ENCODE measurements at regions not wholly inside any gene's neighbourhood (a gene's known extent, or its start where the extent isn't known, plus 50 kb on each side); places are given as distances from the start of the nearest gene placed in this dataset.
"Not testable (repeated sequence)": the region's sequence is repeated elsewhere in the genome, so short reads cannot be mapped to it uniquely, and the experiment has no call there.

GRCh38 chr12:61993734-61994345, 266.4 kb upstream of the USP15 start:
- peak; percentile 15 for DNase-seq

DNA sequence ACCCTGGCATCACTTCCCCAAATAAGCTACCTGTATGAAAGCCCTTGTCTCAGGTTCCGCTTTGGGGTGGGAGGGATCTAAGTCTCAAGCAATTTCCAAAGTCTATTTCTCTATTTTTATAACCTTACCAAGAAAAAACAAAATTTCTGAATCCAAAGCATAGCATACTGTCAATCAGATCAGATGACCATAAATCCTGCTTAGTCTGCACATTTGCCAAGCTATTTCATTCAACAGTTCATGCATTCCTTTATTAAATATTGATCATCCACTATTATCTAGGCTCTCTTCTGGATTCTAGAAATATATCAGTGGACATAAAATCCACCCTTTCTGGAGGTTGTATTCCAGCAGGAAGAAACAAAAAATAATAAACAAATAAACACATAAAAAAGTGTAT, 263.5 kb upstream of the USP15 start:
- DNase-seq = no peak

GRCh38 chr12:61998791-61999190, 261.4 kb upstream of the USP15 start:
- DNase-seq = no peak

DNA sequence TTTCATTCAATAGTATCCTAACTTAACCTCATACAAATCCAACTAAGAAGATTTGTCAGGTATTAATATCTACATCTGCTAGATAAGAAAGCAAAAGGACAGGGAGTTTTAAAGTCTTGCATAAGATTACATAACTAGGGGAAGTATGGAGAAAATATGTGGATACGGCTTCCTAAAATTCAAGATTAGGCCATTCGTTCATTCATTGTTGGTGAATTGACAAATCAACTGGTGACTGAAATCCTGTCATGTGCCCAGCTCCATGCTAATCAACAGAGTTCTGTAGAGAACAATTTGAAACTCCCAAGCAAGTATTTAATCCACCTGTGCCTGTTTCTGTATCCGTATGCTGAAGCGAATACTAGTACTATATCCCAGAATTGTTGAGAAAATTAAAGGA, 260.9 kb upstream of the USP15 start:
- DNase-seq = no peak

GRCh38 chr12:62001424-62001823, 258.8 kb upstream of the USP15 start:
- no peak for DNase-seq

DNA sequence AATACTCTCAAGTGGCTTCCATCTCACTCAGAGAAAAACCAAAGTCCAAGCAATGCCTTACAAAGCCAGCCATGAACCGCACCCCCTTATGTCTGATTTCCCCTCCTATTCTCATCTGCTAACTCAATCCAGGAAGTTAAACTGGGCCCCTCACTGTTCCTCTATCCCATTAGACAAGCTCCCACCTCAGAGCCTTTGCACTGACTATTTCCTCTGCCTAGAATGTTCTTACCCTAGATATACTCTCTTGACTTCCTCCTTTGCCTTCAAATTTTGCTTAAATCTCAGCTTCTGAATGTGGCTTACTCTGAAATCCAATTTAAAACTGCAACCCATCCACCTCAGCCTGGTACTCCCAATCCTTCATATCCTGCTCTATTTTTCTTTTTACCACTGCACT, 257.0 kb upstream of the USP15 start:
- DNase-seq = no peak

GRCh38 chr12:62003701-62004100, 256.5 kb upstream of the USP15 start:
- DNase-seq = no peak

DNA sequence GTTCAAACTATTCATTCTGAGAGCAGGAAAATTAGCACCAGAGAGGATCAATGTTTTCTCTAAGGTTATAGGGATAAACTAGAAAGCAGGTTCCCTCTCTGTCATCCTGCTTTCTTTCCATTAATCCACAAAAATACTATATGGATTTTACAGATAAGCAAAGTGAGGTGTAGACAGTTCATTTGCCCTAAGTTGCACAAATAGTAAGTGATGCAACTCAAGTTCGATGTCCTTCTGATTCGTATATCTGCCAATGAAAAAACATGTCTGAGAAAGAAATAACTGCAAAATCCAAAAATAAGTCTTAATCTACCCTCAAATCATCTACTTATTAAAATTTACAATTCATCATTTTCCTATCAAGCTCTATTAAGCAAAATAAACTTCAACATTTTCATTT, 254.6 kb upstream of the USP15 start:
- no peak for DNase-seq

DNA sequence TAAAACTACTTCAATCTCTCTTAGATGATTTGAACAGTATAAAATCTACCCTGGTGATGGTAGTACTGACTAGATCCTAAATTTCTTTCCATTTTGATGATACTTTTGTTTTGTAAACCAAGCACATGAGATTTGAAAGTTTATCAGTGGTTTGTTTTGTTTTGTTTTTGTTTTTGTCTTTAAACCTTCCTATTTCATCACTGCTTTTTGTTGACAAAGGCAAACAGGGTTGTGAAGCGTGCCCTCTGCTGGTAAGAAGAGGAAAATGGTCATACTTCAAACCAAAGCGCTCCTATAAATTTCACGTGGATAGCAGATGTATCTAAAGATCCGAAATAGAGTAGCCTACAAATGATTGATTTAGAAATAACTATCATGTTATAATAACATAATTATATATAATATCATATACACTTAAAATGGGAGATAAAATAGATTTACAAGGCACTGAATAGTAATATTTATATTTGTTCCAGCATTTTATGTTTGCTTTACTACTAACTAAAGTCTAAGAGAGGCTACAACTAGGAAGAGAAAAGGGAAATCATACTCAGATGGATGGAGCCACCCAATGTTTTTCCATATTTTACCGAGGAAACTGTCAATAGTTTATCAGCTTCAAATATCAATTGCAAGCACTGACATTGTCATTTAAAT, 254.0 kb upstream of the USP15 start:
- peak; percentile 37 for DNase-seq

GRCh38 chr12:62008703-62009102, 251.5 kb upstream of the USP15 start:
- DNase-seq = no peak

GRCh38 chr12:62009445-62009844, 250.8 kb upstream of the USP15 start:
- DNase-seq = no peak

DNA sequence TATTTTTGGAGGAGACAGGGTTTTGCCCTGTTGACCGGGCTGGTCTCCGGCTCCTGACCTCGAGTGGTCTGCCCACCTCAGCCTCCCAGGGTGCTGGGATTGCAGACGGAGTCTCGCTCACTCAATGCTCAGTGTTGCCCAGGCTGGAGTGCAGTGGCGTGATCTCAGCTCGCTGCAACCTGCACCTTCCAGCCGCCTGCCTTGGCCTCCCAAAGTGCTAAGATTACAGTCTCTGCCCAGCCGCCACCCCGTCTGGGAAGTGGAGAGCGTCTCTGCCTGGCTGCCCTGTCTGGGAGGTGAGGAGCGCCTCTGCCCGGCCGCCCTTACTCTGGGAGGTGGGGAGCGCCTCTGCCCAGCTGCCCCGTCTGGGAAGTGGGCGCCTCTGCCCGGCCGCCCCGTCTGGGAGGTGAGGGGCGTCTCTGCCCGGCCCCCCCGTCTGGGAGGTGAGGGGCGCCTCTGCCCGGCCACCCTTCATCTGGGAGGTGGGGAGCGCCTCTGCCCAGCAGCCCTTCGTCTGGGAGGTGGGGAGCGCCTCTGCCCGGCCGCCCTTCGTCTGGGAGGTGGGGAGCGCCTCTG, 249.8 kb upstream of the USP15 start:
- not testable (repeated sequence) for DNase-seq

GRCh38 chr12:62010973-62011372, 249.2 kb upstream of the USP15 start:
- DNase-seq = not testable (repeated sequence)

- DNase-seq = no peak
These were observed 245.9 kb upstream of the USP15 start for GRCh38 chr12:62014330-62014729.

DNA sequence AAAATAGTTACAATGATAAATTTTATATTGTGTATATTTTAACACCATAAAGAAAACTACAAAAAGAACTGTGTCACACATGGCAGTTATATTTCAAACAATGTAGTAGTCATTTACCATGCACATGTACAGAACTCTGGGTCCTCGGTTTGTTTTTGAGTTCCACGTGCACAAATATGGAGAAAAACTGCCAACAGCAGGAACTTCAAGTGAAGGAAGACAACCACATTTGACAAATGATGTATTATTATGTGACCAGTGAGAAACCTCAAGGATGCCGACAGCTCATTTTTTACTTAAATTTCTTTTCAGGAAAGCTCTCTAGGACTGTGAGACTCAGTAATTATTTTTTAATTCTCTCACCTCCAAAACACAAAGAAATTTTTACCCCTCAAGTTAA, 244.2 kb upstream of the USP15 start:
- DNase-seq = no peak

- no peak for DNase-seq
These were observed 238.4 kb upstream of the USP15 start for GRCh38 chr12:62021808-62022207.

DNA sequence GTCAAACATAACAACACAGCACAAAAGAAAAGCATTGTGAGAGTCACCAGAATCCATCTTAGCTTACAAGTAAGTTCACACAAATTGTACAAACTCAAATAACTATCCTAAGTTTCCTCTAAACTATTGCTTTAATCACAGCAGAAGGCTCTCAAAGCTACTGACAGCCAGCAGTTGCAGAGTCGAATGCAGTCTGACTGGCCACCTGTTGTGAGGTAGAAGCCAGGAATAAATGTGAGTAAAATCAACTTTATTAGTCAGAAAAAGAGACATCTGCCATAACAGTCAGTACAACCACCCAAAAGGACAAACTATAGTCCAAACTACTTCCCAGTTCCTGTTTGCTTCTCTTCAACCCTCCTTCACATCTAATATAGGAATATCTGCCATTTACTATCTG, 231.7 kb upstream of the USP15 start:
- DNase-seq = no peak

DNA sequence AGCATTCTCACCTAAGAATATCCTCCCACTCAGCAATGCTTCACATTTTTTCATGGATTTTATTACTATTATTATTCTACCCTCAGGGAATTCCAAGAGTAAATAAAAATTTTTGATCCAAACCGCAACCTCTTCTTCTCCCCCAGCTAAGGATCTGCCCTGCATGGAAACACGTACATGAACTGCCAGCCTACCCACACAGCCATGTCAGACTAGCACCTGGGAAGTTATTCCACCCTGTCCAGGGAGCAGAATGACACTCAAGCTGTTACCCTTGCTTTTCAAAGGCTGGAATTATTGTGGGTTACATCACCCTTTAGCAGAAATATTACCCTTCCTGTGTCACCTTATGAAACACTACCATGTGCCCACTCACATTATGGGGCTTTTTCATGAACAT, 227.3 kb upstream of the USP15 start:
- no peak for DNase-seq

GRCh38 chr12:62044450-62045135, 215.6 kb upstream of the USP15 start:
- DNase-seq = no peak

GRCh38 chr12:62045211-62045610, 215.0 kb upstream of the USP15 start:
- DNase-seq = no peak

DNA sequence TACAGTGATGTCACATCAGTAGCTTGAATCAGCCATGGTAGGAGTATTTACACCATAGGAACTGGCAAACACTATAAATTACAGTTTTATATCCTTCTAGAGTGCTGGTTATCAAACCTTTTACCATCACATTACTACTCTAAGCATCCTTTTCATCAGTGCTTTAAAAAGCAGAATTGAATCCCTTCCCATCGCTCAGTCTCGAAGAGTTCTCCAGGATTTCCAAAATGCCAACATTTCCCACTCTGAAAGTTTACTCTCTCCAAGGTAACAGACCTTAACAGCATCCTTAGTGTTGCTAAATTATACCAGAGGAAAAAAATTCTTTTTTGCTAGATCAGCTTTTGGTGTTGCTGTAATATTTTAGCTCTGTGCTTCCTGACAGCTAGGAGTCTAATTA, 209.4 kb upstream of the USP15 start:
- no peak for DNase-seq

GRCh38 chr12:62069976-62070375, 190.2 kb upstream of the USP15 start:
- DNase-seq = no peak

- DNase-seq = not testable (repeated sequence)
These were observed 187.0 kb upstream of the USP15 start for GRCh38 chr12:62073236-62073635.

- DNase-seq = no peak
These were observed 184.3 kb upstream of the USP15 start for GRCh38 chr12:62075870-62076269.

Data from NCI-H2171 treated with DMSO at 0.1 percent for 48 hours (cell line).